ENCODE measurements at regions not wholly inside any gene's neighbourhood (a gene's known extent, or its start where the extent isn't known, plus 50 kb on each side); places are given as distances from the start of the nearest gene placed in this dataset.

DNA sequence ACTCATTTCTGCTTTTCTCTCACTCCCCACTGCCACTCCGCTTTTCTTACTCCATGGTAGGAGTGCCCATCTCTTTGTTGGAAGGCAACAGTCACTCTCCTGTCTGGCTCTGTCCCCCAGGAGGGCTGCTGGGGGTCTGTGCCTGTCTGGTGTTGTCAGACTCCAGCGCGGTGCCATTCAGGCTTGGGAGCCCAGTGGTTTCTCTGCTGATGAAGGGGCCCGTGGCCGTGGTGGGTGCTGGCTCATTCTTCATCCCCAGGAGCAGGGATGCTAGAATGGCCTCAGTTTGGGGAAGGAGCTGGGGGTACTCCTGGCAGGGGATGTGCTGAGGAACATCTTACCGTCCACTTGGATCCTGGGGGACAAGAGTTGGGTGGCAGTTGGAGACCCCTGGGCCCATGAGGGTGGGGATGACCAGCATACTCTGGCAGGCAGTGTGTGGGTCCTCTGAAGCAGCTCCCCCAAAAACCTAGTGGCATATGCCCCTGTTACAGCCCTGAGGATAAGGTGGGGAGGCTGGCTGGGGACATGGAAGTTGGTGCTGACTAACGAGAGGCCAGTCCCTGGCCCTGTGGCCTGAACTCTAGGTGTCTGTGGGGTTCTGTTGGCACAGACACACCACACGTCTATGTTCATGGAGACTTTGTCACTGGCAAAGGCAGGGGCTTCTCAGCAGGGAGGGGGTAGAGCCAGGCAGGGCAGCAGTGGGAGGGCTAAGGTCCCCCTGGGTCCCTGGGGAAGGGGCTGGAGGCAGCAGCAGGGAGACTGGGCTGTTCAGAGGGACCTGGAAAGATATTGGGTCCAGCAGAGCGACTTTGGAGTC is 102.8 kb upstream of the RET start (continued):
- no peak for TF ChIP-seq POLR2AphosphoS5 (IDR thresholded peaks at IDR 0.05; ENCODE audit: low read length)
- no peak for TF ChIP-seq MXI1 (IDR thresholded peaks at IDR 0.05; ENCODE audit: low read depth, low read length)
- no peak for TF ChIP-seq MEF2A (IDR thresholded peaks at IDR 0.05; ENCODE audit: insufficient read depth, low read depth, low read length)

DNA sequence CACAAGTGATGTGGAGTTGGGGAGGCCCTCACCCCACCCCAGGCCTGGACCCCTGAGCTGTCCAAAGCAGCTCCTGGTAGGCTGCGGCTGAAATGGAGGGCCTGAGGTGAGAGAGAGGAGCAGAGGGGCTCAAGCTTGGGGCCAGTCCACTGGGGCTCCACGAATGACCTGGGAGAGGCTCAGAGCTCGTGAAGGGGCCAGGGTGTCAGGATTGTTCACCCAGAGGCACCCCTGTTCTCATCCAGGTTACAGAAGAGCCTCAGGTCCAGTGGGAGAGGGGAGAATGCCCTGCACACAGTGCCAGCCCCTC is 102.2 kb upstream of the RET start:
- 3% methylated on average over 3 of the region's 3 CpGs for WGBS (ENCODE audit: insufficient coverage, insufficient replicate concordance, low lambda C conversion rate, missing lambda C conversion rate)
- SMC1A ChIA-PET (ENCODE audit: uncharacterized antibody, unreplicated experiment) = interaction anchor here (0.6 kb wide), 1 partner anchor 1004 kb away, joined by 3 read pairs; no protein-coding TSS in a partner anchor
- RAD21 ChIA-PET (ENCODE audit: unreplicated experiment) = no interaction called here
- Histone ChIP-seq H3K4me1 (ENCODE audit: control insufficient read depth, insufficient read depth, low read length) (no peaks in the 10 kb centered on the region), H3K79me2 (ENCODE audit: control insufficient read depth, insufficient read depth, low read length) (no peaks in the 10 kb centered on the region), H3K9me3 (replicated peaks; ENCODE audit: control insufficient read depth, insufficient read depth, low read length) (no peaks in the 10 kb centered on the region), H4K20me1 (ENCODE audit: control insufficient read depth, insufficient read depth) (no peaks in the 10 kb centered on the region), H3K36me3 (ENCODE audit: control insufficient read depth in 2 of 2, insufficient read depth in 2 of 2, low read length in 1 of 2) (no peaks in the 10 kb centered on the region), H3K4me2 (ENCODE audit: control insufficient read depth, insufficient read depth) (no peak overlapping the region), H3K9ac (ENCODE audit: control insufficient read depth, insufficient read depth, low read length) (no peak overlapping the region), H3K27me3 (replicated peaks in 1 of 2; ENCODE audit: control insufficient read depth in 2 of 2, insufficient read depth in 2 of 2, low read length in 1 of 2) (no peaks in the 10 kb centered on the region; a peak in 1 of 4 replicates), H3K4me3 (no peak overlapping the region), H2AFZ (ENCODE audit: control insufficient read depth, low read depth, low read length) (no peak overlapping the region), H3K27ac (ENCODE audit: control insufficient read depth, insufficient read depth) (no peak overlapping the region)
- TF ChIP-seq, protein P1, sequence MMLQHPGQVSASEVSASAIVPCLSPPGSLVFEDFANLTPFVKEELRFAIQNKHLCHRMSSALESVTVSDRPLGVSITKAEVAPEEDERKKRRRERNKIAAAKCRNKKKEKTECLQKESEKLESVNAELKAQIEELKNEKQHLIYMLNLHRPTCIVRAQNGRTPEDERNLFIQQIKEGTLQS (IDR thresholded peaks at IDR 0.05; ENCODE audit: borderline replicate concordance, extremely low read depth, low read depth, low read length) = no peak
- TF ChIP-seq, protein P2, sequence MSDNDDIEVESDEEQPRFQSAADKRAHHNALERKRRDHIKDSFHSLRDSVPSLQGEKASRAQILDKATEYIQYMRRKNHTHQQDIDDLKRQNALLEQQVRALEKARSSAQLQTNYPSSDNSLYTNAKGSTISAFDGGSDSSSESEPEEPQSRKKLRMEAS (IDR thresholded peaks at IDR 0.05; ENCODE audit: low read depth, low read length) = no peak
- TF ChIP-seq PAX5 (IDR thresholded peaks at IDR 0.05; ENCODE audit: borderline replicate concordance, low read depth, low read length) = no peak
- no peak for TF ChIP-seq RBBP5 (conservative IDR thresholded peaks at IDR 0.05)
- no peak for TF ChIP-seq BMI1 (IDR thresholded peaks at IDR 0.05; ENCODE audit: borderline replicate concordance)
- no peak for FAIRE-seq
- in situ Hi-C loops (cut with MboI) (no loop called here), intact Hi-C loops (cut with micrococcal nuclease; ENCODE audit: unreplicated experiment) (no loop called here)
- no peak for ATAC-seq
- POLR2A ChIA-PET = no interaction called here
- no peak for DNase-seq (ENCODE audit: low read depth, low spot score)
- CTCF ChIA-PET = no interaction called here
- no TSS peak for BruUV-seq (replicated peaks)

Data from GM12878 (cell line).